Esophagus muscularis mucosa (tissue), 4 donors: ENCODE measurements at regions not wholly inside any gene's neighbourhood (a gene's known extent, or its start where the extent isn't known, plus 50 kb on each side); places are given as distances from the start of the nearest gene placed in this dataset.

Source experiments
- DNase-seq: peaks from one replicate; pipeline ENCODE4 v3.0.0-alpha.2; 2017; ENCODE audit errors: extremely low spot score
- H3K27ac ChIP-seq, 4 donors: fragments of 200-600 bp; sonication (generic); replicated peaks in 1 of 4; 1 replicate in 3 of 4; 2 replicates in 1 of 4; pipeline ENCODE4 v1.5.1; 2016 to 2019; ENCODE audit warnings: mild to moderate bottlenecking in 1 of 4
- H3K27me3 ChIP-seq, 4 donors: fragments of 200-600 bp; sonication (generic); one replicate each; pipeline versions ENCODE4 v1.5.1 to v1.6.0; 2016 to 2019
- H3K36me3 ChIP-seq, 4 donors: fragments of 200-600 bp; sonication (generic); one replicate each; pipeline ENCODE4 v1.5.1; 2016 to 2019
- H3K4me1 ChIP-seq, 4 donors: fragments of 200-600 bp; sonication (generic); one replicate each; pipeline ENCODE4 v1.5.1; 2016 to 2019
- H3K4me3 ChIP-seq, 4 donors: fragments of 200-600 bp; sonication (generic); 1 replicate in 2 of 4; 2 replicates in 2 of 4; pipeline ENCODE4 v1.5.1; 2016 to 2019; ENCODE audit warnings: mild to moderate bottlenecking in 4 of 4, moderate library complexity in 1 of 4
- H3K9me3 ChIP-seq, 4 donors: fragments of 200-600 bp; sonication (generic); 1 replicate in 3 of 4; 2 replicates in 1 of 4; pipeline ENCODE4 v1.5.1; 2016 to 2019
- CTCF ChIP-seq, 3 experiments: fragments of 200-600 bp in 2 of 3; fragments of 450-650 bp in 1 of 3; sonication (generic) in 2 of 3; IDR thresholded peaks; one replicate each; pipeline ENCODE4 v1.5.1; 2017 to 2019; ENCODE audit warnings: antibody characterized with exemption in 3 of 3, mild to moderate bottlenecking in 2 of 3, moderate library complexity in 1 of 3
- EP300 ChIP-seq: sonication (generic); formaldehyde crosslinking; IDR thresholded peaks from one replicate; pipeline ENCODE4 v1.6.1; 2017; ENCODE audit warnings: antibody characterized with exemption
- POLR2A ChIP-seq: fragments of 450-650 bp; IDR thresholded peaks from one replicate; pipeline ENCODE4 v1.6.1; 2017; ENCODE audit warnings: antibody characterized with exemption, moderate library complexity, mild to moderate bottlenecking, low read depth
- POLR2AphosphoS5 ChIP-seq, 2 donors: sonication (generic); formaldehyde crosslinking; IDR thresholded peaks; one replicate each; pipeline ENCODE4 v1.6.1; 2017; ENCODE audit warnings: antibody characterized with exemption in 2 of 2
- WGBS: methylation state at CpG from one replicate; pipeline ENCODE4 v1.1.5; 2018; 5-methylcytosine and 5-hydroxymethylcytosine counted together
- intact Hi-C: fragments of 100-400 bp; cut with DNase I; formaldehyde crosslinking; loops from one replicate; pipeline ENCODE4 v1.15.1; 2023

- Histone ChIP-seq H3K4me1 (no peaks in the 10 kb centered on the region), H3K27me3 (no peaks in the 10 kb centered on the region), H3K36me3 (no peaks in the 10 kb centered on the region), H3K4me3 (no peak overlapping the region), H3K9me3 (peaks cover 0 to 2% (median under 1%) of the 10 kb centered on the region in 4 donors), H3K27ac (no peak overlapping the region)
- 82% methylated on average over 1 of the region's 1 CpG for WGBS
- intact Hi-C loops = no loop called here
- TF ChIP-seq CTCF (IDR thresholded peaks at IDR 0.05) = no peak
- TF ChIP-seq POLR2AphosphoS5 (IDR thresholded peaks at IDR 0.05) = no peak
- TF ChIP-seq POLR2A = no peak
- no peak for TF ChIP-seq EP300
- DNase-seq = no peak
Observed at GRCh38 chr6:137660296-137660731, 166.1 kb upstream of the OLIG3 start.

- intact Hi-C loops = no loop called here
- Histone ChIP-seq H3K36me3 (no peaks in the 10 kb centered on the region), H3K27me3 (no peaks in the 10 kb centered on the region), H3K4me1 (no peaks in the 10 kb centered on the region), H3K4me3 (no peak overlapping the region), H3K27ac (no peak overlapping the region), H3K9me3 (no peaks in the 10 kb centered on the region)
- TF ChIP-seq EP300 (no peak), CTCF (IDR thresholded peaks at IDR 0.05) (peak; percentile 26 to 56 (median 27)), POLR2AphosphoS5 (IDR thresholded peaks at IDR 0.05) (no peak), POLR2A (no peak)
- no peak for DNase-seq
- 86% methylated on average over 5 of the region's 5 CpGs for WGBS
Observed at GRCh38 chr6:137661601-137662000, 167.4 kb upstream of the OLIG3 start.

GRCh38 chr6:137664183-137664582 is 170.0 kb upstream of the OLIG3 start:
- no peaks in the 10 kb centered on the region for H3K9me3 ChIP-seq
- no peaks in the 10 kb centered on the region for H3K27me3 ChIP-seq
- WGBS = 68% methylated on average over 5 of the region's 5 CpGs
- no peaks in the 10 kb centered on the region for H3K4me1 ChIP-seq
- no peak overlapping the region for H3K4me3 ChIP-seq
- no peak overlapping the region for H3K27ac ChIP-seq
- H3K36me3 ChIP-seq = no peaks in the 10 kb centered on the region
- TF ChIP-seq EP300 (no peak), POLR2A (no peak), POLR2AphosphoS5 (IDR thresholded peaks at IDR 0.05) (no peak), CTCF (IDR thresholded peaks at IDR 0.05) (no peak)
- intact Hi-C loops = no loop called here
- DNase-seq = no peak

- no peak for DNase-seq
- 75% methylated on average over 6 of the region's 6 CpGs for WGBS
- Histone ChIP-seq H3K27ac (no peak overlapping the region), H3K36me3 (no peaks in the 10 kb centered on the region), H3K27me3 (no peaks in the 10 kb centered on the region), H3K4me1 (no peaks in the 10 kb centered on the region), H3K4me3 (no peak overlapping the region), H3K9me3 (no peaks in the 10 kb centered on the region)
- intact Hi-C loops = no loop called here
- TF ChIP-seq POLR2A (no peak), POLR2AphosphoS5 (IDR thresholded peaks at IDR 0.05) (no peak), EP300 (no peak), CTCF (IDR thresholded peaks at IDR 0.05) (no peak)
Observed at GRCh38 chr6:137665342-137665934, 171.2 kb upstream of the OLIG3 start.

- 73% methylated on average over 4 of the region's 4 CpGs for WGBS
- no peak for TF ChIP-seq EP300
- TF ChIP-seq POLR2AphosphoS5 (IDR thresholded peaks at IDR 0.05) = no peak
- TF ChIP-seq POLR2A = no peak
- no peak for TF ChIP-seq CTCF (IDR thresholded peaks at IDR 0.05)
- Histone ChIP-seq H3K36me3 (no peaks in the 10 kb centered on the region), H3K27me3 (no peaks in the 10 kb centered on the region), H3K4me3 (no peak overlapping the region), H3K4me1 (no peaks in the 10 kb centered on the region), H3K27ac (no peak overlapping the region), H3K9me3 (no peaks in the 10 kb centered on the region)
- intact Hi-C loops = no loop called here
- no peak for DNase-seq
Observed at GRCh38 chr6:137666202-137666774, 172.1 kb upstream of the OLIG3 start.
